CD4-positive, CD25-positive, alpha-beta regulatory T cell (primary cell): ENCODE measurements at regions not wholly inside any gene's neighbourhood (a gene's known extent, or its start where the extent isn't known, plus 50 kb on each side); places are given as distances from the start of the nearest gene placed in this dataset.

Experiments
- ATAC-seq, 2 donors: fragments of 150-1000 bp; cut with Tn5 transposase; one replicate each; pipeline ENCODE4 v1.10.0; 2021; ENCODE audit warnings: low read depth in 2 of 2, moderate number of reproducible peaks in 2 of 2, moderate library complexity in 1 of 2
- DNase-seq, 3 donors: peaks; one replicate each; pipeline versions ENCODE4 v3.0.0 to v3.0.0-alpha.2; 2012 to 2022; ENCODE audit warnings: mixed read lengths in 1 of 3
- H3K27ac ChIP-seq: one replicate; pipeline ENCODE4 v1.7.0; 2013; ENCODE audit warnings: mild to moderate bottlenecking, low read length; ENCODE audit not compliant: insufficient read depth, poor library complexity, severe bottlenecking
- H3K27me3 ChIP-seq: one replicate; pipeline ENCODE4 v1.7.0; 2013; ENCODE audit warnings: low read length; ENCODE audit not compliant: control insufficient read depth, insufficient read depth
- H3K36me3 ChIP-seq: one replicate; pipeline ENCODE4 v1.7.0; 2013; ENCODE audit warnings: mild to moderate bottlenecking, low read length, moderate library complexity; ENCODE audit not compliant: control insufficient read depth, insufficient read depth
- H3K4me1 ChIP-seq: 2 replicates; pipeline ENCODE4 v1.7.0; 2013; ENCODE audit warnings: mild to moderate bottlenecking, low read length; ENCODE audit not compliant: insufficient read depth, control insufficient read depth, poor library complexity, severe bottlenecking
- H3K4me3 ChIP-seq: one replicate; pipeline ENCODE4 v1.7.0; 2013; ENCODE audit warnings: low read depth, mild to moderate bottlenecking, low read length, moderate library complexity
- H3K9me3 ChIP-seq, 2 experiments: 1 replicate in 1 of 2; 2 replicates in 1 of 2; pipeline ENCODE4 v1.7.0; 2013; ENCODE audit warnings: low read length in 2 of 2, mild to moderate bottlenecking in 1 of 2, moderate library complexity in 1 of 2; ENCODE audit not compliant: control insufficient read depth in 2 of 2
- H3K27ac Mint-ChIP-seq, 3 donors: one replicate each; pipeline ENCODE4 v1.8.0; 2020 to 2022; ENCODE audit warnings: mild to moderate bottlenecking in 3 of 3, mixed read lengths in 3 of 3, moderate library complexity in 2 of 3
- H3K27me3 Mint-ChIP-seq: one replicate; pipeline ENCODE4 v1.8.0; 2022; ENCODE audit warnings: mild to moderate bottlenecking, mixed read lengths
- H3K36me3 Mint-ChIP-seq: one replicate; pipeline ENCODE4 v1.8.0; 2020; ENCODE audit warnings: mixed read lengths
- H3K4me1 Mint-ChIP-seq, 4 donors: one replicate each; pipeline ENCODE4 v1.8.0; 2020 to 2022; ENCODE audit warnings: mixed read lengths in 4 of 4, mild to moderate bottlenecking in 1 of 4
- H3K4me3 Mint-ChIP-seq, 4 donors: one replicate each; pipeline ENCODE4 v1.8.0; 2020 to 2022; ENCODE audit warnings: mild to moderate bottlenecking in 4 of 4, mixed read lengths in 4 of 4, moderate library complexity in 3 of 4
- H3K9me3 Mint-ChIP-seq, 7 donors: one replicate each; pipeline ENCODE4 v1.8.0; 2020 to 2022; ENCODE audit warnings: mixed read lengths in 7 of 7, mild to moderate bottlenecking in 3 of 7, moderate library complexity in 2 of 7

GRCh38 chr4:63460075-63460474 is 949.2 kb downstream of the TECRL start:
- H3K4me3 Mint-ChIP-seq, result no peak overlapping the region
- H3K27ac ChIP-seq, result no peak overlapping the region
- peaks cover 2 to 7% of the 10 kb centered on the region in 2 experiments for H3K9me3 ChIP-seq
- H3K9me3 Mint-ChIP-seq, result peaks cover 0 to 28% (median 5%) of the 10 kb centered on the region in 7 donors
- H3K36me3 Mint-ChIP-seq, result no peaks in the 10 kb centered on the region
- DNase-seq (no peak), ATAC-seq (no peak)
- no peaks in the 10 kb centered on the region for H3K4me1 ChIP-seq
- no peak overlapping the region for H3K4me3 ChIP-seq
- no peaks in the 10 kb centered on the region for H3K36me3 ChIP-seq
- H3K27ac Mint-ChIP-seq, result no peak overlapping the region
- no peaks in the 10 kb centered on the region for H3K27me3 Mint-ChIP-seq
- H3K4me1 Mint-ChIP-seq, result no peaks in the 10 kb centered on the region
- no peaks in the 10 kb centered on the region for H3K27me3 ChIP-seq

DNA sequence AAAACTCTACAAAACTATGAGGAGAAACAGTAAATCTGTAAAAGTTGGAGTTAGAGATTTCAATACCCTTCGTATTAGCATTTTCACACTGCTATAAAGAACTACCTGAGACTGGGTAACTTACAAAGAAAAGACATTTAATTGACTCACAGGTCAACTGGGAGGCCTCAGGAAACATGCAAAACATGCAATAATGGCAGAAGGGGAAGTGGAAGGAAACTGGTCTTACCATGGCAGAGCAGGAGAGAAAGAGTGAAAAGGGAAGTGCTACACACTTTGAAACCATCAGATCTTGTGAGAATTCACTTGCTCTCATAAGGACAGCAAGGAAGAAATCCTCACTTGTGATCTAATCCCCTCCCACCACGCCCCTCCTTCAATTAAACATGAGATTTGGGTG is 949.9 kb downstream of the TECRL start:
- H3K4me1 Mint-ChIP-seq, result no peaks in the 10 kb centered on the region
- no peaks in the 10 kb centered on the region for H3K27me3 Mint-ChIP-seq
- no peaks in the 10 kb centered on the region for H3K27me3 ChIP-seq
- DNase-seq (no peak), ATAC-seq (no peak)
- no peak overlapping the region for H3K27ac Mint-ChIP-seq
- H3K4me1 ChIP-seq, result no peaks in the 10 kb centered on the region
- no peak overlapping the region for H3K4me3 Mint-ChIP-seq
- peaks cover 0 to 27% (median 4%) of the 10 kb centered on the region in 7 donors for H3K9me3 Mint-ChIP-seq
- H3K27ac ChIP-seq, result no peak overlapping the region
- H3K36me3 Mint-ChIP-seq, result no peaks in the 10 kb centered on the region
- no peak overlapping the region for H3K4me3 ChIP-seq
- no peaks in the 10 kb centered on the region for H3K36me3 ChIP-seq
- H3K9me3 ChIP-seq, result peaks cover 0 to 7% of the 10 kb centered on the region in 2 experiments

- H3K36me3 Mint-ChIP-seq, result no peaks in the 10 kb centered on the region
- H3K9me3 Mint-ChIP-seq, result peaks cover 0 to 27% (median 4%) of the 10 kb centered on the region in 7 donors
- no peaks in the 10 kb centered on the region for H3K4me1 ChIP-seq
- H3K4me3 Mint-ChIP-seq, result no peak overlapping the region
- H3K27ac Mint-ChIP-seq, result no peak overlapping the region
- ATAC-seq (no peak), DNase-seq (no peak)
- no peaks in the 10 kb centered on the region for H3K27me3 Mint-ChIP-seq
- H3K27ac ChIP-seq, result no peak overlapping the region
- H3K27me3 ChIP-seq, result no peaks in the 10 kb centered on the region
- H3K4me3 ChIP-seq, result no peak overlapping the region
- H3K36me3 ChIP-seq, result no peaks in the 10 kb centered on the region
- H3K9me3 ChIP-seq, result peaks cover 0 to 7% of the 10 kb centered on the region in 2 experiments
- H3K4me1 Mint-ChIP-seq, result no peaks in the 10 kb centered on the region
These were observed 951.2 kb downstream of the TECRL start for GRCh38 chr4:63458010-63458409.

- H3K4me3 Mint-ChIP-seq, result no peak overlapping the region
- Histone ChIP-seq H3K36me3 (no peaks in the 10 kb centered on the region), H3K27ac (no peak overlapping the region), H3K4me3 (no peak overlapping the region), H3K27me3 (no peaks in the 10 kb centered on the region), H3K4me1 (no peaks in the 10 kb centered on the region), H3K9me3 (peaks cover 0 to 3% of the 10 kb centered on the region in 2 experiments)
- H3K9me3 Mint-ChIP-seq, result peaks cover 0 to 14% (median 5%) of the 10 kb centered on the region in 7 donors
- ATAC-seq (no peak), DNase-seq (no peak)
- H3K36me3 Mint-ChIP-seq, result no peaks in the 10 kb centered on the region
- H3K4me1 Mint-ChIP-seq, result no peaks in the 10 kb centered on the region
- no peaks in the 10 kb centered on the region for H3K27me3 Mint-ChIP-seq
- no peak overlapping the region for H3K27ac Mint-ChIP-seq
These were observed 969.0 kb downstream of the TECRL start for GRCh38 chr4:63440236-63440635.

- no peaks in the 10 kb centered on the region for H3K27me3 ChIP-seq
- no peak overlapping the region for H3K27ac ChIP-seq
- peaks cover 0 to 3% of the 10 kb centered on the region in 2 experiments for H3K9me3 ChIP-seq
- H3K9me3 Mint-ChIP-seq, result peaks cover 4 to 22% (median 12%) of the 10 kb centered on the region in 7 donors
- H3K36me3 Mint-ChIP-seq, result no peaks in the 10 kb centered on the region
- ATAC-seq (no peak), DNase-seq (no peak)
- H3K27ac Mint-ChIP-seq, result no peak overlapping the region
- H3K4me3 ChIP-seq, result no peak overlapping the region
- no peak overlapping the region for H3K4me3 Mint-ChIP-seq
- no peaks in the 10 kb centered on the region for H3K4me1 Mint-ChIP-seq
- no peaks in the 10 kb centered on the region for H3K4me1 ChIP-seq
- H3K27me3 Mint-ChIP-seq, result no peaks in the 10 kb centered on the region
- H3K36me3 ChIP-seq, result no peaks in the 10 kb centered on the region
These were observed 979.1 kb downstream of the TECRL start for GRCh38 chr4:63430105-63430504.

DNA sequence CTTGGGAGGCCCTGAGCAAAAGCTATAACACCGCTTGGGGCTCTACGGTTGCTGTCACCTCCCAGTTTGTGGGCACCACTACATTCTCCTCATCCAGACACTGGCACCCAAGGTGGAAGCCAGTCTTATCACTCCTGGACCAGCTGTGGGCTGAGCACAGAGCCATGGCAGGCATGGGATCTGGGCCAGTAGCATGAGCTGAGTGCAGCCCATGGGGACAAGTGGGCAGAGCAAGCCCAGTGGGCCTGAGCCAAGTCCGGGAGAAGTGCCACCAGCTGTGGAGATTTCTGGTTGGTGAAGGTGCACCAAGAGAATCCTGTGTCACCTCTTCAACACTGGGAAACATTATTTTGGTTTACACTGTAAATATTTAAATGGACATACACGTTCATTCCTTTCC is 1013.0 kb downstream of the TECRL start:
- H3K4me3 ChIP-seq, result no peak overlapping the region
- no peak overlapping the region for H3K27ac ChIP-seq
- no peak overlapping the region for H3K4me3 Mint-ChIP-seq
- H3K9me3 Mint-ChIP-seq, result peaks cover 0 to 4% (median 3%) of the 10 kb centered on the region in 7 donors
- H3K36me3 ChIP-seq, result no peaks in the 10 kb centered on the region
- H3K4me1 ChIP-seq, result no peaks in the 10 kb centered on the region
- no peaks in the 10 kb centered on the region for H3K36me3 Mint-ChIP-seq
- no peak for DNase-seq
- H3K27me3 ChIP-seq, result no peaks in the 10 kb centered on the region
- H3K27me3 Mint-ChIP-seq, result no peaks in the 10 kb centered on the region
- no peaks in the 10 kb centered on the region for H3K4me1 Mint-ChIP-seq
- ATAC-seq, result no peak
- H3K27ac Mint-ChIP-seq, result no peak overlapping the region
- peaks cover 0 to 3% of the 10 kb centered on the region in 2 experiments for H3K9me3 ChIP-seq

DNA sequence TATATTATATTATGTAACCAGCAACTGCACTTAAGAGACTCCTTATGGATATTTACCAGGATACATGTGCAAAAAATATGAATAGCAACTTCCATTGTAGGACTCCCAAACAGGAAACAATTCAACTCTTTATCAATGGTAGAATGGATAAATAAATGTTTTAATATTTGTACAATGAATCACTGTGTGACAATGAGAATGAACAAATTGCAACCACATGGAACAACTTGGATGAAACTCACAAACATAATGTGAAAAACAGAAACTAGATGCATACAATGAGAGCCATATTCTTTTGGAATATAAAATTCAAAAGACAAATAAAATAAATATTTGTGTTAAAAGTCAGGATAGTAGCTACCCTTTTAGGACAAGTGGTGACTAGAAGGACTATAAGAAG is 1015.7 kb downstream of the TECRL start:
- Histone ChIP-seq H3K4me1 (no peaks in the 10 kb centered on the region), H3K27me3 (no peaks in the 10 kb centered on the region), H3K27ac (no peak overlapping the region), H3K9me3 (no peaks in the 10 kb centered on the region), H3K4me3 (no peak overlapping the region), H3K36me3 (no peaks in the 10 kb centered on the region)
- H3K36me3 Mint-ChIP-seq, result no peaks in the 10 kb centered on the region
- H3K4me1 Mint-ChIP-seq, result no peaks in the 10 kb centered on the region
- H3K27ac Mint-ChIP-seq, result no peak overlapping the region
- H3K27me3 Mint-ChIP-seq, result no peaks in the 10 kb centered on the region
- H3K9me3 Mint-ChIP-seq, result peaks cover 0 to 4% (median 0%) of the 10 kb centered on the region in 7 donors
- H3K4me3 Mint-ChIP-seq, result no peak overlapping the region
- ATAC-seq (no peak), DNase-seq (no peak)

- Mint-ChIP-seq H3K4me3 (no peak overlapping the region), H3K36me3 (no peaks in the 10 kb centered on the region), H3K9me3 (peaks cover 2 to 10% (median 7%) of the 10 kb centered on the region in 7 donors), H3K4me1 (no peaks in the 10 kb centered on the region), H3K27me3 (no peaks in the 10 kb centered on the region), H3K27ac (no peak overlapping the region)
- ATAC-seq, result no peak
- Histone ChIP-seq H3K9me3 (no peaks in the 10 kb centered on the region), H3K27ac (no peak overlapping the region), H3K4me1 (no peaks in the 10 kb centered on the region), H3K27me3 (no peaks in the 10 kb centered on the region), H3K36me3 (no peaks in the 10 kb centered on the region), H3K4me3 (no peak overlapping the region)
- no peak for DNase-seq
These were observed 1029.3 kb downstream of the TECRL start for GRCh38 chr4:63379750-63380522.
